ENCODE measurements at regions not wholly inside any gene's neighbourhood (a gene's known extent, or its start where the extent isn't known, plus 50 kb on each side); places are given as distances from the start of the nearest gene placed in this dataset.
"Not testable (repeated sequence)": the region's sequence is repeated elsewhere in the genome, so short reads cannot be mapped to it uniquely, and the experiment has no call there.

GRCh38 chr3:104154896-104155295 is 1211.8 kb upstream of the ALCAM start:
- DNase-seq: no peak

DNA sequence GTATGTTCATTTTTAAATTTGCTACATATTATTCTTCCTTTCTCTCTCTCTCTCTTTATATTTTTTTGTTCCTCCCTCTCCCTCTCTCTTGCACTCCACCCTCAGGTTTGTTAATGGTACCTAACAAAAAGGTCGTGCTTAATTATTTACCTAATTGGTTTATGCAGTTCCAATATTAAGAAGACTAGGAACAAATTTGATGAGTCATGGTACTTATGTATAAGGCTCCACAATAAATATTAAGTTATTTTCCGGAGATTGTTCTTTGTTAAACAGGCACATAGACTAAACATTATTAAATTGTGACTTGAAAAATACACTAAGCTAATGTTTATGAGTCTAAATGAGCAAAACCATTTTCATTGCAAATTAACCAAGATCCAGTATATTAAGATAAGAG is 1200.8 kb upstream of the ALCAM start:
- no peak for DNase-seq

DNA sequence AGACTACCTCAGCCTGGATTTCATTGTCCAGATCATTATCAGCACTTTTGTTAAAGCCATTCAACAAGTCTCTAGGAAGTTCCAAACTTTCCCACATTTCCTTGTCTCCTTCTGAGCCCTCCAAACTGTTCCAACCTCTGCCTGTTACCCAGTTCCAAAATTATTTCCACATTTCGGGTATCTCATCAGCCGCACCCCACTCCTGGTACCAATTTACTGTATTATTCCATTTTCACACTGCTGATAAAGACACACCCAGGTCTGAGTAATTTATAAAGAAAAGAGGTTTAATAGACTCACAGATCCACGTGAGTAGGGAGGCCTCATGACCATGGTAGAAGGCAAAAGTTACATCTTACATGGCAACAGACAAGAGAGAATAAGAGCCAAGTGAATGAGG is 1198.3 kb upstream of the ALCAM start:
- no peak for DNase-seq

DNA sequence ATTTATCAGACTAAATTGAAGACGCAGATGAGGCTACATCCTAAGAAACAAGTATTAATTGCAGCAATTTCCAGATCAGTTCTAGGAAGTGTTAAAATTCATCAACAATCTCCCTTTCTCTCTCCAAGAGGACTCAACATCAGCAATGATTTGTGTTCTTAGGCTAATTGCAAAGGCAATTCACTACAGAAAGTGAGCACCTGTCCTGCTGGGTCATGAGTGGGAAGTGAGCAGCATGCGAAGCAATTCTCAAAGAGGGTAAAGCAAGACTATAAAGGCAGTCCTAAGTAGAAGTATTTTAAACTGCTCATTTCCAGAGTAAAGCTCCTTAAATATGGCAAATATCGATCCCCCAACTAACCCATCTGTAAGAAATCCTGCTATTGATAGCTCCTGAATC is 1191.0 kb upstream of the ALCAM start:
- no peak for DNase-seq

GRCh38 chr3:104176706-104177105 is 1190.0 kb upstream of the ALCAM start:
- no peak for DNase-seq

- no peak for DNase-seq
Observed at GRCh38 chr3:104178680-104179079, 1188.0 kb upstream of the ALCAM start.

- no peak for DNase-seq
Observed at GRCh38 chr3:104180906-104181305, 1185.8 kb upstream of the ALCAM start.

GRCh38 chr3:104190681-104191080 is 1176.0 kb upstream of the ALCAM start:
- no peak for DNase-seq

DNA sequence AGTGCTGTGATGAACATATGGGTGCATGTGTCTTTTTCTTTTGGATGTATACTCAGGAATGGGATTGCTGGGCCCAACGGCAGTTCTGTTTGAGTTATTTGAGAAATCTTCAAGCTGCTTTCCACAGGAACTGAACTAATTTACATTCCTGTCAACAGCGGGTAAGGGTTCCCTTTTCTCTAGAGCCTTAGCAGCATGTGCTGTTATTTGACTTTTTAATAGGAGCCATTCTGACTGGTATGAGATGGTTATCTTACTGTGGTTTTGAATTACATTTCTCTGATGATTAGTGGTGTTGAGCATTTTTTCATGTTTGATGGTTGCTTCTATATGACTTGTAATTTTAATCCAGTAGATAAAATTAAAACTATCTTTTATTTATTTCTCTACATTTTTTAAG is 1168.6 kb upstream of the ALCAM start:
- no peak for DNase-seq

DNA sequence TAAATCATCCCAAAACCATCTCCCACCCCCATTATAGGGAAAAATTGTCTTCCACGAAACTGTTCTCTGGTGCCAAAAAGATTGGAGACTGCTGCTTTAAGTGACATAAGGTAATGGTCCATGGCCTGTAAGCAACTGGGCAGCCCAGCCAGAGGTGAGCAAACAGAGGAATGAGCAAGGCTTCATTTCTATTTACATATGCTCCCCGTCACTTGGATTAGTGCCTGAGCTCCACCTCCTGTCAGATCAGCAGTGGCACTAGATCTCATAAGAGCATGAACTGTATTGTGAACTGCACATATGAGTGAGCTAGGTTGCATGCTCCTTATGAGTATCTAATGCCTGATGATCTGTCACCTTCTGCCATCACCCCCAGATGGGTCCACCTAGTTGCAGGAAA is 1159.8 kb upstream of the ALCAM start:
- DNase-seq: no peak

DNA sequence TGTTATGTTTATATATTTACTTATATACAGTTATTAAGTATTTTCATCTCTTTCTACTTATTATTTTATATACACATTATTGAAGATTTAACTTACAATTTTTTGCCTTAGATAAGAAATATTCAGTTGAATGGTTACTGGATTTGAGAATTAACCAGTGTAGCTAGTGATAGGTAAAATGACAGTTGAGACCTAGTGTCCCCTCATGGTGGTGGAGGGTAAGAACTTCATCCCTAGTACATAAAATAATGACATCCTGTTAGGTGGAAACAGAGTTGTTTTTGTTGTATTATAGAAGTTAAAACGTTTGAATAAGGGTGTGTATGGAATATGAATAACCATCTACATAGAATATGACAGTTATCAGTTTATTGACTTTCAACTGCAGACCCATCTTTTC is 1152.4 kb upstream of the ALCAM start:
- no peak for DNase-seq

DNA sequence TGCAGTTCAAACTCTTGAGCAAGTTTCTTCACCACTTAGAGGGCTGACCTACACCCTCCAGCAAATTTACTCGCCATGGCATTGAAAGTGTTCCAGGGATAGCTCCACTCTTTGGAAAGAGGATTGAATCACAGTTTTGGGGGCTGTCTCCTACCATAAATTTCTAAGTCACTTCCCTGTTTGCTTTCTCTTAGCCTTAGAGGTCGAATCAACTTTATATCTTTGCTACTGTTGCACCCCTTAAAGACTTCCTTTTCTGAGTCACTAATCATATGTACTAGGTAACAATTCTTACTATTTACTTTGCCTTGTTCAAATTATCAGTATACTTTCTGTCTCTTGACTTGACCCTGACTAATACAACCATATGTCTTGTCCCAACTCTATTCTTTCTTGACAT is 1151.8 kb upstream of the ALCAM start:
- no peak for DNase-seq

DNA sequence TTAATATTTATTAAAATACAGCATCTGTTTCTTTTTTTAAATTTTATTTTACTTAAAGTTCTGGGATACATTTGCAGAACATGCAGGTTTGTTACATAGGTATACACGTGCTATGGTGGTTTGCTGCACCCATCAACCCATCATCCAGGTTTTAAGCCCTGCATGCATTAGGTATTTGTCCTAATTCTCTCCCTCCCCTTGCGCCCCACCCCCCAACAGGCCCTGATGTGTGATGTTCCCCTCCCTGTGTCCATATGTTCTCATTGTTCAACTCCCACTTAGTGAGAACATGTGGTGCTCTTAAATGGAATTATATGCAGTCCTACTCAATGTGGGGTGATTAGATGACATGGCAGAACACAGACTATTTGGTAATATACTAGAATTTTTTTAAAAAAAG is 1147.7 kb upstream of the ALCAM start:
- not testable (repeated sequence) for DNase-seq

- no peak for DNase-seq
Observed at GRCh38 chr3:104234442-104235194, 1132.1 kb upstream of the ALCAM start.

DNA sequence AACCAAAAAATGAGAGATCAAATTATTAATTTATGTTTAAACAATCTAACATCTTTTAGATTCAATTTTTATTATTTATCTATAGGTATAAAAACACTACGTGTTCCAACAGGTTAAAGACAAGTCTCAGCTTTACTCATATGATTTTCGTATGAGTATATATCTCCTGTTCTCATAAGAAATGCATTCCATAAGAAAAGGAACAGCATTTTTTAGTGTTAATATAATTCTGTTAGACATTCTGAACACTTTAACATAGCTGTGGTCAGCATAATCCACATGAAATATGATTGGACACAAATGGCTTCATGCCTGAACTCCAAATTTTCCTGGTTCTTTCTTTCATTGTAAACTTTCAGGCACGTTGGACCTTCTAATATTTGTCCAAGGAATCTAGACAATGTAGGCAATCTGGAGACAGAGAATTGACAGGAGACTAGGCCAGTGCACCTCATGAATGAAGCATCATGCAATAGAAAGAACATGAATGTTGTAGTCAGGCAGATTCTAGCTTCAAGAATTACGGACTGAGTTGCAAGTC is 1122.0 kb upstream of the ALCAM start:
- no peak for DNase-seq

DNA sequence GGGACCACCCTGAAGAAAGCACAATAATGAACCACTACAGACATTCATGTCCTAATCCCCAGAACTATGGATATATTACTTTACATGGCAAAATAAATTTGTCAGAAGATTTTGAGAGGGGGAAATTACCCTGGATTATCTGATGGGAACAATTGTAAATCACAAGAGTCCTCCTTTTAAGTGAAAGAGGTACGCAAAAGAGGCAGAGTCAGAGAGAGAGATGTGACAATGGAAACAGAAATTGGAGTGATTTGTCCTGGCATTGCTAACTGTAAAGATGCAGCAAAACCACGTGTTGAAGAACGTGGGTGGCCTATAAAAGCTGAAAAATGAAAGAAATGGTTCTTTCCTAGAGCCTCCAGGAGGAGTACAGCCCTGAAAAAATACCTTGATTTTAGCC is 1121.4 kb upstream of the ALCAM start:
- no peak for DNase-seq

GRCh38 chr3:104245981-104246380 is 1120.7 kb upstream of the ALCAM start:
- no peak for DNase-seq

DNA sequence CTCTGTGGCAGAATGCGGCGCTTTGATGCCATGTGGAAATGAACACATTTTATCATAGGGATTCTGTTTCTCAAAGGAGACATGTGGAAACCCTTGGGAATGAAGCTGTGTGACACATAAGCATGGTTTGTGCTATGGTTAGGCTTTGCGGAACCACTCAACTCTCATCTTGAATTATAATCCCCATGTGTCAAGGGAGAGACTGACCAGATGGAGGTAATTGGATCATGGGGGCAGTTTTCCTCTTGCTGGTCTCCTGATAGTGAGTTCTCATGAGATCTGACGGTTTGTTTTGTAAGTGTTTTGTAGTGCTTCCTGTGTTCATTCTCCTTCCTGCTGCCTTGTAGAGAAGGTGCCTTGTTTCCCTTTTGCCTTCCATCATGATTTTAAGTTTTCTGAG is 1109.2 kb upstream of the ALCAM start:
- DNase-seq: no peak

DNA sequence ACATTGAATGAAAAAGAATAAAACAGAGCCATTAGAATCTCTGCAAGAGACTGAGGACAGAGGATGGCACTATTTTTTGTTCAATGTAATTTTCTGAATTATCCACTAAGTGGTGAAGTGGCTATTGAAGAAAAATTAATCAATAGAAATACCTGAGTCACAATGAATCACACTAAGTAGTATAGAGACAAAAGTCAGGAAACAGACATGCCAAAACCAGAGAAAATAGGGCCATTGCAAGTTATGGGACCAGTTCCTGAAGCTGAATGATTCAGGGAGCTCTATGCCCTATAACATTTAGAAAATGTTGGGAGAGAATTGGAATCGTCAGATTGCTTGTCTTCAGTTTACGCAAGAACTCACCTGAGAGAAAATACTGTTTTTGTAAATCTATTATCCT is 1103.2 kb upstream of the ALCAM start:
- DNase-seq: no peak

DNA sequence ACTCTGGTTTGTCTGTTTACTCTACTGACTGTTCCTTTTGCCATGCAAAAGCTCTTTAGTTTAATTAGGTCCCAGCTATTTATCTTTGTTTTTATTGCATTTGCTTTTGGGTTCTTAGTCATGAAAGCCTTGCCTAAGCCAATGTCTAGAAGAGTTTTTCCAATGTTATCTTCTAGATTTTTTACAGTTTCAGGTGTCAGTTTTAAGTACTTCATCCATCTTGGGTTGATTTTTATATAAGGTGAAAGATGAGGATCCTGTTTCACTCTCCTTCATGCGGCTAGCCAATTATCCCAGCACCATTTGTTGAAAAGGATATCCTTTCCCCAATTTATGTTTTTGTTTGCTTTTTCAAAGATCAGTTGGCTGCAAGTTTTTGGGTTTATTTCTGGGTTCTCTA is 1100.5 kb upstream of the ALCAM start:
- not testable (repeated sequence) for DNase-seq

GRCh38 chr3:104269771-104270170 is 1096.9 kb upstream of the ALCAM start:
- DNase-seq: no peak

DNA sequence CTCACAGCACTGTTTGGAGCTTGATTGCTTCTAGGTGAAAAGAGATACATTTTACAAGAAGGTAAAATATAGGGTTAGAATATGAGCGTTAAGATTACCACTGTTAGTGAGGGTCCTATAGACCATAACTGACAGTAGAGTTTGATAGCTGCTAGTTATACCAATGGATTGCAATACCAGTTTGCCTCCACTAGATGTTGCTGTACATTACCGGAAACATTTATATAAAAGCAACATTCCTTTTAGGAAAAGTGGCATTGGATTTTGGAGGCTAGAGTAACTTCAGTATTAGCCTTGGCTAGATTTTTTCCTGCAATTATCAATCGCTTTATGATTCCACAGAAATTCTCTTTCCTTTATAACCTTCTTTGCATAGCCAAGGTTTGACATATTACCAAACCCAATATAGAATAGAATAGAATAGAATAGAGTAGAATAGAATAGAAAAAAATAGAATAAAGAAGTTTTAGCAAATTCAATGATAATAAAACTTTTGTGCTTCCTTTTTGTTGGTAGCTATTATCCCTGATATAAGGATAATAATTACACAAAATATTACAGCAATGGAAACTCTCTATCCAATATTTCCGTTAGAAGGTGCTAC is 1093.6 kb upstream of the ALCAM start:
- no peak for DNase-seq

GRCh38 chr3:104275199-104275598 is 1091.5 kb upstream of the ALCAM start:
- no peak for DNase-seq

DNA sequence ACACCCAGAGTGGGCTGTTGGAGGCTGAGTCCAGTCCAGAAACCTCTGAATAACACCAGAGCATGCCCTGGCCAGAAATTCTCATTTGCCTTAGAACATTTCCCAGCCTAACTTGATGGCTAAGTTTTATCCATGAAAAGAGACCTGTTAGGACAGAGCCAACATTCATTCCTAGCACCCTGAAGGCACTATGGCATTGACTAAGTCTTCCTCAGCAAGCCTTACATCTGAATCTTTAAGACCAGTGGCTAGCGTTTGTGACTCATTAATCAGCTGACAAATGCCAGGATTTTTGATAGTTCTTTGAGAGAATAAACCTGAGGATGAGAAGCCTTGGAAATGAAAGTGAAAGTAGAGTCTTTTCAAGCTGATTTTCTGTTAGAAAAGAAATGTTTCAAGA is 1087.1 kb upstream of the ALCAM start:
- DNase-seq: no peak
